ENCODE measurements at regions not wholly inside any gene's neighbourhood (a gene's known extent, or its start where the extent isn't known, plus 50 kb on each side); places are given as distances from the start of the nearest gene placed in this dataset.

DNA sequence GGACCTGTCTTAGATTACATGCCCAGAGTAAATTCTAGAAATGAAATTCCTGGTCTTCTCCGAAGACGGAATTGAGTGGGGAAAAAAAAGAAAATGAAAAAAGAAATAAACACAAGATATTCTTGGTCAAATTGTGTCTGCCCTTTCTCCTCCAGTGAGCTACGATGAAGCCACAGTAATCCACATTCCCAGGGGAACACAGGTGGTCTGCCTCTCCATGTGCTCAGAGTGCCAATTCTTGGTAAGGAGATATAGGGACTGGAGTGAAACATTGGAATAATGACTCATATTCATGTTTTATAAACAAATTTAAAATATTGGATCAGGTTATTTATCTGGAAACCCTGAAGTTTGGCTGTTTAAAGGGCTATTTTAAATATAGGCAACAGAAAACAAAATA, 54.2 kb upstream of the MGST2 start:
- H3K36me3 ChIP-seq, result no peaks in the 10 kb centered on the region
- H3K27ac ChIP-seq, result peak overlapping the region; percentile 28
- no peaks in the 10 kb centered on the region for H3K9me3 ChIP-seq (replicated peaks)
- no peak overlapping the region for H3K4me3 ChIP-seq
- peaks cover 33% of the 10 kb centered on the region for H3K4me1 ChIP-seq
- peak; percentile 77 to 90 for DNase-seq
- no peaks in the 10 kb centered on the region for H3K27me3 ChIP-seq

DNA sequence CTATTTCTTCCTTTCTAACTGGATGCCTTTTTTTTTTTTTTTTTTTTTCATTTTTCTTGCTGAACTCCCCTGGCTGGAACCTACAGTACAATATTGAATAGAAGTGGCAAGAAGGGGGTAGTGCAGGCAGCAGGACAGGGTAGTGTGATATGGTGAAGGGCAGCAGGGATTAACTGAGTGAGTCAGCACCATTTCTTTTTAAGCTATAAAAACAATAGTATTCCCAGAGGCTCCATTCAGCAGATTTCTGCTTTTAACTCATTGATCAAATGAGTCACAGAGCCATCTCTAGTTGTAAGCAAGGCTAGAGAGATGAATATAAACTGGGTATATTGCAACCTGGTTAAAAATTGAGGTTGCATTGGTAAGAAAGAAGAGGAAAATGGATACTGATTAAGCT, 53.6 kb upstream of the SETD7 start:
- H3K27me3 ChIP-seq, result no peaks in the 10 kb centered on the region
- DNase-seq, result peak; percentile 49 to 69
- H3K27ac ChIP-seq, result no peak overlapping the region
- no peaks in the 10 kb centered on the region for H3K36me3 ChIP-seq
- no peaks in the 10 kb centered on the region for H3K9me3 ChIP-seq (replicated peaks)
- peaks cover 36% of the 10 kb centered on the region for H3K4me1 ChIP-seq
- H3K4me3 ChIP-seq, result no peak overlapping the region

DNA sequence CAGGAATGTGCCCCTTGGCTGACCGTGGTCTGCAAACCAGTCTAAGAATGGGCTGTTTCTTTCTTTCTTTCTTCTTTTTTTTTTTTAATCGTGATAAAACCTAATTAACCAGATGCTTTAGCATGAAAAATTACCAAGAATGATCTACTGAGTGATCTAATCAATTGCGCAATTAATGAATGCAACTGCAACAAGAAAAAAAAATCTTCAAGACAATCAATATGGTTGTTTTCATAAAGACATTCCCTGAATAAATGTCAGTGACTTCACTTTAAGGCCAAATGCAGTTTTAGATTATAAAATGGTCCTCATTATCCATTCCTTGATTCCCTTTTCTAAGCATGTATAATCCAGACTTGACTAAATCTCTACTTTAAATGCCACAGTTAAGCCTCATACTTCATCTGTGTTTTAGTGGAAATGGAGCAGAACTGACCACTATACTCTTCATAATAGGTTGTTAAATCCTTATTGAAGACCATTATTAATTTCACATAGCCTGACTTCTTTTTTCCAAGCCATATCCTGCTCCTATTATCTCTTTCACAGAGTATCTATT, 51.6 kb upstream of the SETD7 start:
- no peak overlapping the region for H3K4me3 ChIP-seq
- no peaks in the 10 kb centered on the region for H3K36me3 ChIP-seq
- peaks cover 51% of the 10 kb centered on the region for H3K4me1 ChIP-seq
- H3K9me3 ChIP-seq (replicated peaks), result no peaks in the 10 kb centered on the region
- no peak for DNase-seq
- no peak overlapping the region for H3K27ac ChIP-seq
- no peaks in the 10 kb centered on the region for H3K27me3 ChIP-seq

- Histone ChIP-seq H3K4me3 (no peak overlapping the region), H3K36me3 (no peaks in the 10 kb centered on the region), H3K27ac (no peak overlapping the region), H3K4me1 (peaks cover 48% of the 10 kb centered on the region), H3K27me3 (no peaks in the 10 kb centered on the region), H3K9me3 (replicated peaks) (no peaks in the 10 kb centered on the region)
- DNase-seq, result peak; percentile 26 to 47
These were observed 50.8 kb upstream of the SETD7 start for GRCh38 chr4:139606579-139607501.

DNA sequence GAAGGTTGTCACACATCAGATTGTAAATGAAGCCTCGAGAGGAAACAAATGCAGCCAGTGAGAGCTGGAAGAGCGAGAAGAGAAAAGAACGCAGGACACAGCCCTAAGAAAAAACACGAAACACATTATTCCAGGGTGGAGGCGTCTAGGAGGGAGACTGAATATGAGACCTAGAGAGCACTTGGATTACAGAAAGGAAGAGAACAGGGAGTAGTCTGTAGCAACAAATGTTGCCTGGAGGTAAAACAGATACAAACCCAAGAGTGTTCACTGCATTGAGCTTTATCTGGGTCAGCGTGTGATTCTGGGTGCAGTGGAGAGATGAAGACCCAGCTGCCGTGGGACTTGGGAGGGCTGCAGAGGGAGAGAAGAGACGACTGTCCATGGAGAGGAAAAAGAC, 50.1 kb upstream of the SETD7 start:
- H3K4me3 ChIP-seq, result no peak overlapping the region
- H3K27ac ChIP-seq, result no peak overlapping the region
- peaks cover 42% of the 10 kb centered on the region for H3K4me1 ChIP-seq
- DNase-seq, result no peak
- no peaks in the 10 kb centered on the region for H3K27me3 ChIP-seq
- H3K36me3 ChIP-seq, result no peaks in the 10 kb centered on the region
- H3K9me3 ChIP-seq (replicated peaks), result no peaks in the 10 kb centered on the region

Measured in SJCRH30 (cell line).